Suprapubic skin (tissue), 4 donors: ENCODE measurements at regions not wholly inside any gene's neighbourhood (a gene's known extent, or its start where the extent isn't known, plus 50 kb on each side); places are given as distances from the start of the nearest gene placed in this dataset.

ENCODE experiments used
- DNase-seq, 2 donors: peaks; one replicate each; pipeline ENCODE4 v3.0.0-alpha.2; 2019; ENCODE audit warnings: low spot score in 2 of 2
- H3K27ac ChIP-seq: fragments of 200-600 bp; sonication (generic); one replicate; pipeline ENCODE4 v1.5.1; 2019
- H3K27me3 ChIP-seq: fragments of 200-600 bp; sonication (generic); one replicate; pipeline ENCODE4 v1.5.1; 2019
- H3K36me3 ChIP-seq: fragments of 200-600 bp; sonication (generic); one replicate; pipeline ENCODE4 v1.5.1; 2019
- H3K4me1 ChIP-seq: fragments of 200-600 bp; sonication (generic); one replicate; pipeline ENCODE4 v1.5.1; 2019
- H3K4me3 ChIP-seq: fragments of 200-600 bp; sonication (generic); one replicate; pipeline ENCODE4 v1.5.1; 2019; ENCODE audit warnings: mild to moderate bottlenecking
- H3K9me3 ChIP-seq: fragments of 200-600 bp; sonication (generic); one replicate; pipeline ENCODE4 v1.5.1; 2019
- EP300 ChIP-seq: sonication (generic); formaldehyde crosslinking; IDR thresholded peaks from one replicate; pipeline ENCODE4 v1.6.1; 2017; ENCODE audit warnings: antibody characterized with exemption
- POLR2A ChIP-seq, 2 donors: fragments of 450-650 bp; IDR thresholded peaks; one replicate each; pipeline ENCODE4 v1.6.1; 2017; ENCODE audit warnings: antibody characterized with exemption in 2 of 2, mild to moderate bottlenecking in 2 of 2, moderate library complexity in 2 of 2
- POLR2AphosphoS5 ChIP-seq, 3 donors: sonication (generic); formaldehyde crosslinking; IDR thresholded peaks; one replicate each; pipeline ENCODE4 v1.6.1; 2017; ENCODE audit warnings: antibody characterized with exemption in 3 of 3
- whole genome bisulfite sequencing: methylation state at CpG from one replicate; pipeline ENCODE4 v1.1.5; 2018; 5-methylcytosine and 5-hydroxymethylcytosine counted together
- TF ChIP-seq, protein P1 (sequence below), 2 donors: fragments of 200-600 bp in 1 of 2; fragments of 450-650 bp in 1 of 2; sonication (generic) in 1 of 2; IDR thresholded peaks; one replicate each; pipeline ENCODE4 v1.5.1; 2016 to 2019; ENCODE audit warnings: antibody characterized with exemption in 2 of 2, mild to moderate bottlenecking in 1 of 2, moderate library complexity in 1 of 2

DNA sequence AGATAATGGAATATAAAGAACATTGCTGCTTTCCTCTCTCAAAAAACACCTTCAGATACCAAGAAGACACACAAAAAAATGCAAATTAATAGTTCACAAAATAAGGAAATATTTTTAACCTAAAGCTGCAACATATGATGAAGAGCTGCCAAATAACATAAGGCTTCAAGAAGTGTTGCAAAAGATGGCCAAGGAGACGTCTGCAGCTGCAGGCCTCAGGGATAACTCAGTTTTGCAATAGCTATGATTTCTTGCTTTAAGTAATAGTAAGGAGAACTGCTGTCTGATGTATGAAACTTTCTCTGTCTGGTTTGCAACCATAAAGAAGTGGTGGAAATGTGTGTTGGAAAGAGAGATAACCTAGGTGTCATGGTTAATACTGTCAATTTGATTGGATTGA, 1237.5 kb downstream of the MRPL39 start:
- no peak overlapping the region for H3K4me3 ChIP-seq
- H3K36me3 ChIP-seq: no peaks in the 10 kb centered on the region
- 45% methylated on average over 1 of the region's 1 CpG for WGBS
- no peak for DNase-seq
- no peak for TF ChIP-seq POLR2AphosphoS5 (IDR thresholded peaks at IDR 0.05)
- no peak for TF ChIP-seq POLR2A (IDR thresholded peaks at IDR 0.05)
- TF ChIP-seq EP300: no peak
- TF ChIP-seq, protein P1, sequence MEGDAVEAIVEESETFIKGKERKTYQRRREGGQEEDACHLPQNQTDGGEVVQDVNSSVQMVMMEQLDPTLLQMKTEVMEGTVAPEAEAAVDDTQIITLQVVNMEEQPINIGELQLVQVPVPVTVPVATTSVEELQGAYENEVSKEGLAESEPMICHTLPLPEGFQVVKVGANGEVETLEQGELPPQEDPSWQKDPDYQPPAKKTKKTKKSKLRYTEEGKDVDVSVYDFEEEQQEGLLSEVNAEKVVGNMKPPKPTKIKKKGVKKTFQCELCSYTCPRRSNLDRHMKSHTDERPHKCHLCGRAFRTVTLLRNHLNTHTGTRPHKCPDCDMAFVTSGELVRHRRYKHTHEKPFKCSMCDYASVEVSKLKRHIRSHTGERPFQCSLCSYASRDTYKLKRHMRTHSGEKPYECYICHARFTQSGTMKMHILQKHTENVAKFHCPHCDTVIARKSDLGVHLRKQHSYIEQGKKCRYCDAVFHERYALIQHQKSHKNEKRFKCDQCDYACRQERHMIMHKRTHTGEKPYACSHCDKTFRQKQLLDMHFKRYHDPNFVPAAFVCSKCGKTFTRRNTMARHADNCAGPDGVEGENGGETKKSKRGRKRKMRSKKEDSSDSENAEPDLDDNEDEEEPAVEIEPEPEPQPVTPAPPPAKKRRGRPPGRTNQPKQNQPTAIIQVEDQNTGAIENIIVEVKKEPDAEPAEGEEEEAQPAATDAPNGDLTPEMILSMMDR (IDR thresholded peaks at IDR 0.05): no peak
- H3K27me3 ChIP-seq: no peaks in the 10 kb centered on the region
- no peak overlapping the region for H3K27ac ChIP-seq
- H3K4me1 ChIP-seq: no peaks in the 10 kb centered on the region
- no peaks in the 10 kb centered on the region for H3K9me3 ChIP-seq

DNA sequence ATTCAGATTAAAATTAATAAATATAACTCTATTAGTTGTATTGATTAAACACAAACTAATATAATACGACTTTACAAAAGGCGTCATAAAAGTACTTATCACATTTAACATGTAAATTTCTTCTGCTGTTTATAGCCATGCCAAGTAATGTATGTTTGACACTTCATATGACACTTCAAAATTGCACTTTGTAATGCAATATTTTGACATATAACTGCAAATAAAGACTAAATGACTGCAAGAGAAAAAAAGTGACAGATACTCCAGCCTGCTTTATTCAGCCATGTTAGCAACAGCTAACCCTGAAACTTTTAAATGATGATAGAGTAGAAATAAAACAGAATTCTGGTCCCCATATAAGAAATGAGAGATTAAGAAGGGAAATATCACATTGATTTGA, 1238.0 kb downstream of the MRPL39 start:
- H3K9me3 ChIP-seq: no peaks in the 10 kb centered on the region
- TF ChIP-seq POLR2A (IDR thresholded peaks at IDR 0.05) (no peak), EP300 (no peak), POLR2AphosphoS5 (IDR thresholded peaks at IDR 0.05) (no peak)
- TF ChIP-seq, protein P1 (IDR thresholded peaks at IDR 0.05): no peak
- 87% methylated on average over 2 of the region's 2 CpGs for WGBS

DNA sequence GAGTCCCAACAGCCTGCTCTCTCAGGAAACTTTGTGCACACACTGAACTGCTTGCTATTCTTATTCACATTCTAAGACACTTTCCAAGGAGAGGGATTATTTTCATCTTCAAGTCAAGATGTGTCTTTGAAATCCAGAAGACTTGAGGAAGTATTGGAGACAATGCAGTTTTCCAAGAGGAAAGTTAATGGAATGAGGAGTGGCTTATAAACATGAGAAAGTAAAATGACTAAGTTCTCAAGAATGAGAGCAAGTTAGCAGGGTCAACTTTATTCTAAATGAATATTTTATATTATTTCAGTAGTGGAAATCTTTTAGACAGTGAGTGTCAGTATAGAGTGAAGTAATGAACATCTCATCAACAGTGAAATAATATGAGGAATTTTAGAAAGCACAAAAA, 1239.3 kb downstream of the MRPL39 start:
- Histone ChIP-seq H3K27ac (no peak overlapping the region), H3K4me1 (no peaks in the 10 kb centered on the region), H3K9me3 (no peaks in the 10 kb centered on the region), H3K27me3 (no peaks in the 10 kb centered on the region), H3K36me3 (no peaks in the 10 kb centered on the region), H3K4me3 (no peak overlapping the region)
- TF ChIP-seq, protein P1 (IDR thresholded peaks at IDR 0.05): no peak
- no peak for TF ChIP-seq POLR2A (IDR thresholded peaks at IDR 0.05)
- TF ChIP-seq POLR2AphosphoS5 (IDR thresholded peaks at IDR 0.05): no peak
- TF ChIP-seq EP300: no peak
- DNase-seq: no peak

More for the DNA sequence above, 1238.0 kb downstream of the MRPL39 start:
- Histone ChIP-seq H3K27me3 (no peaks in the 10 kb centered on the region), H3K27ac (no peak overlapping the region), H3K4me3 (no peak overlapping the region), H3K4me1 (no peaks in the 10 kb centered on the region), H3K36me3 (no peaks in the 10 kb centered on the region)
- no peak for DNase-seq

DNA sequence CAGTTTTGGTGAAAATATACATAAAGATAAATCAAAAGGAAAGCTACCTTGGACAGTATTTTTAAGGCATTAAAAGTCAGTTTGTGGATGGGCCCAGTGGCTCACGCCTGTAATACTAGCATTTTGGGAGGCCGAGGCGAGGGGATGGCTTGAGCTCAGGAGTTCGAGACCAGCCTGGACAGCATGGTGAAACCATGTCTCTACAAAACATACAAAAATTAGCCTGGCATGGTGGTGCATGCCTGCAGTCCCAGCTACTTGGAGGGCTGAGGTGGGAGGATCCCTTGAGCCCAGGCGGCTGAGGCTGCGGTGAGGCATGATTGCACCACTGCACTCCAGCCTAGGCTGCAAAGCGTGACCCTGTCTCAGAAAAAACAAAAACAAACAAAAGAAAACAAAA, 1253.8 kb downstream of the MRPL39 start:
- Histone ChIP-seq H3K27ac (no peak overlapping the region), H3K36me3 (no peaks in the 10 kb centered on the region), H3K9me3 (no peaks in the 10 kb centered on the region), H3K4me1 (no peaks in the 10 kb centered on the region), H3K4me3 (no peak overlapping the region), H3K27me3 (no peaks in the 10 kb centered on the region)
- no peak for DNase-seq
- TF ChIP-seq POLR2AphosphoS5 (IDR thresholded peaks at IDR 0.05) (no peak), EP300 (no peak), POLR2A (IDR thresholded peaks at IDR 0.05) (no peak)
- TF ChIP-seq, protein P1 (IDR thresholded peaks at IDR 0.05): no peak
- WGBS: 57% methylated on average over 7 of the region's 7 CpGs

DNA sequence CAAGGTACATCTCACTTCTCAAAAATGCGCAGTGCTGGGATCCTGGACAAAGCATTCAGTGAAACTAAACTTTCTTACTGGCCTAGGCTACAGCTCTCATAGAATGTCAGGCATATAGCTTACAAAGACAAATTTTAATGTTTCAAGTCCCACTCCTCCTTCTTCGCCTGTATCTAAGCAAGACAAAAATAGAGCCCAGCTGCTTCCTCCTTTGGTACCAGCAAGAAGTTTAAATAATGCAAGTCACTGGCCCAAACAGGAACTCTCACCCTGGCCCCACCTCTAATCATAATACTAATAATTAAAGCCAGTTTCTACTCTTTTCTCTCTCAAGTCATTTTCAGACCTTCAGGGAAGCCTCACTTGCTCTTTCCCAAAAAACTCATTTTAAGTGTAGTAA, 1267.9 kb downstream of the MRPL39 start:
- no peak for TF ChIP-seq POLR2A (IDR thresholded peaks at IDR 0.05)
- TF ChIP-seq POLR2AphosphoS5 (IDR thresholded peaks at IDR 0.05): no peak
- TF ChIP-seq, protein P1 (IDR thresholded peaks at IDR 0.05): no peak
- TF ChIP-seq EP300: no peak
- Histone ChIP-seq H3K4me1 (no peaks in the 10 kb centered on the region), H3K9me3 (no peaks in the 10 kb centered on the region), H3K36me3 (no peaks in the 10 kb centered on the region), H3K4me3 (no peak overlapping the region), H3K27me3 (no peaks in the 10 kb centered on the region), H3K27ac (no peak overlapping the region)
- WGBS: 61% methylated on average over 2 of the region's 2 CpGs
- no peak for DNase-seq
